H7 (cell line): ENCODE measurements at regions not wholly inside any gene's neighbourhood (a gene's known extent, or its start where the extent isn't known, plus 50 kb on each side); places are given as distances from the start of the nearest gene placed in this dataset.
"Not testable (repeated sequence)": the region's sequence is repeated elsewhere in the genome, so short reads cannot be mapped to it uniquely, and the experiment has no call there.

ENCODE experiments used
- DNase-seq: peaks from one replicate; pipeline ENCODE4 v3.0.0; 2012
- H3K27me3 ChIP-seq: 2 replicates; pipeline ENCODE4 v1.6.0; 2011; ENCODE audit warnings: mild to moderate bottlenecking, low read length; ENCODE audit not compliant: control insufficient read depth, insufficient read depth
- H3K36me3 ChIP-seq: replicated peaks from 2 replicates; pipeline ENCODE4 v1.5.1; 2011; ENCODE audit warnings: low read length; ENCODE audit not compliant: control insufficient read depth, insufficient read depth
- H3K4me3 ChIP-seq: 2 replicates; pipeline ENCODE4 v1.5.1; 2011; ENCODE audit warnings: low read depth, mild to moderate bottlenecking, control low read depth, low read length, moderate library complexity; ENCODE audit not compliant: insufficient read depth

DNA sequence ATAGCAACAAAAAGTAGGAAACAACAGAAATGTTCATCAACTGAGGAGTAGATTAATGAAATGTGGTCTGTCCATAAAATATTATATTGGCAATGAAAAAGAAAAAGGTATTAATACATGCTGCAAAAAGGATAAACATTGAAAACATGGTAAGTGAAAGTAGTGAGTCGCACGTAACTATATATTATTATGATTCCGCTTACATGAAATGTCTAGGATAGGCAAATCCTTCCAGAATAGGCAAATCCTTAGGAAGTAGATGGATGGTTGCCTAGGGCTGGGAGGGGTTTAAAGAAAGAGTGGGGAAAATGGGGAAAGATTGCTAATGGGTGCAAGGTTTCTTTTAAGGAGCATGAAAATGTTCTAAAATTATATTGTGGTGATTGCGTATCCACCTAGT is 198.1 kb upstream of the WSB1 start:
- H3K36me3 ChIP-seq, H3K4me3 ChIP-seq, DNase-seq, H3K27me3 ChIP-seq: not testable (repeated sequence)

GRCh38 chr17:27099266-27099665 is 194.6 kb upstream of the WSB1 start:
- DNase-seq, H3K27me3 ChIP-seq, H3K4me3 ChIP-seq, H3K36me3 ChIP-seq: not testable (repeated sequence)

GRCh38 chr17:27104605-27105221 is 189.2 kb upstream of the WSB1 start:
- not testable (repeated sequence) for H3K27me3 ChIP-seq, H3K36me3 ChIP-seq, H3K4me3 ChIP-seq, DNase-seq

DNA sequence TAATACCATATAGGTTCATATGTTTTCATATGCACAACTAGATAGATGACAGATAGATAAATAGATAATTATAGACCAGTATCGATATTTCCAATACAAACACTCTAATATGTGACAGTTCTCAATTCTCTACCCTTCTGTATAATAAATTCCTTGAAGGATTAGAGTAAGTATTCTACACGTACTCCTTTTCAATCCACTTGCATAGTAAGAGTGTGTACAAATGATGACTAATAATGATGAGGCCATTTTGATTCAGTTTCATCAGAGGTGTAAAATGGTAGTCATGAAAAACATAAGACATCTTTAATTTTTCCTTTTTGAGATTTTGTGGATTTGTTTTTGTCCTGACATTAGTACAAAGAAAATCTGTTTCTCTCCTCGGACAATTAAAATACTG is 188.3 kb upstream of the WSB1 start:
- no peaks in the 10 kb centered on the region for H3K27me3 ChIP-seq
- H3K4me3 ChIP-seq = no peak overlapping the region
- no peak for DNase-seq
- H3K36me3 ChIP-seq = no peaks in the 10 kb centered on the region

DNA sequence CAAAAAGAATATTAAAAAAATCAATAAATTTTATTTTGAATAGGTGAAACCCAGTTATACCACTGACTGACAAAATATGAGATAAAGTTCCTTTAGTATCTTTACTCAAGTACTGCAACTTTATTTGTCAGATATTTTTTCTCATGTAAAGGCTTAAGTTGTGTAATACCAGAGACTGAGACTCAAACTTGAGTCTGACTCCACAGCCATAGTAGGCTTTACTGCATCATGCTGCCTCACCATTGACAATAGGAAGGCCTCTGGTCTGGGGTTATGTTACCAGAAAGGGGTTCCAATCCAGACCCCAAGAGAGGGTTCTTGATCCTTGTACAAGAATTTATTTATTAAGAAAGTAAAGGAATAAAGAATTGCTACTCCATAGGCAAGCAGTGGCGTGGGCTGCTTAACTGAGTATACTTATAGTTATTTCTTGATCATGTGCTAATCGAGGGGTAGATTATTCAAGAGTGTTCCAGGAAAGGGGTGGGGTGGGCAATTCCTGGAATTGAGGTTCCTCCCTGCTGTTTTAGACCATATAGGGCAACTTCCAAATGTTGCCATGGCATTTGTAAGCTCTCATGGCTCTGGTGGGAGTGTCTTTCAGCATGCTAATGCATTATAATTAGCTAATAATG is 187.4 kb upstream of the WSB1 start:
- Histone ChIP-seq H3K36me3 (no peaks in the 10 kb centered on the region), H3K4me3 (no peak overlapping the region), H3K27me3 (no peaks in the 10 kb centered on the region)
- no peak for DNase-seq

GRCh38 chr17:27106982-27107360 is 186.9 kb upstream of the WSB1 start:
- Histone ChIP-seq H3K27me3 (no peaks in the 10 kb centered on the region), H3K4me3 (no peak overlapping the region), H3K36me3 (no peaks in the 10 kb centered on the region)
- no peak for DNase-seq

- H3K4me3 ChIP-seq, H3K27me3 ChIP-seq, H3K36me3 ChIP-seq, DNase-seq: not testable (repeated sequence)
Observed at GRCh38 chr17:27107386-27108328, 186.3 kb upstream of the WSB1 start.

DNA sequence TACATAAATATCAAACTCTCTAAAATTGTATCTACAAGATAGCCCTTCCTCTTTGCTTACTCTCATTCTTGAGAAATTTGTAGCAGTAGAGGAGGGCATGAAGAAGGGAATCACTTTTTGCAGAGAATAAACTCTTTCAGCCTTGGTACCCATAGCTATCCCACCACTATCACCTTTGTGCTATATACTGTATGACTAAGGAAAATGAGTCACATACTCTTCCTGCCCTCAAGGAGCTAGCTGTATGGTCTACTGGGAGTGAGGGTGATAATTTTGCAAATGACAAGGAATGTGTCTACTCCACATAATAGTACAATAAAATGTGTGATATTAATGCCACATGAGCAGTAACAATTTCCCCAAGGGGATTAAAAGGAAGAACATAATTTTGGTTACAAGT is 184.6 kb upstream of the WSB1 start:
- Histone ChIP-seq H3K4me3 (no peak overlapping the region), H3K27me3 (no peaks in the 10 kb centered on the region), H3K36me3 (no peaks in the 10 kb centered on the region)
- DNase-seq = no peak

- H3K27me3 ChIP-seq = no peaks in the 10 kb centered on the region
- no peak overlapping the region for H3K4me3 ChIP-seq
- no peak for DNase-seq
- H3K36me3 ChIP-seq = no peaks in the 10 kb centered on the region
Observed at GRCh38 chr17:27153005-27153404, 140.9 kb upstream of the WSB1 start.

- Histone ChIP-seq H3K27me3 (no peaks in the 10 kb centered on the region), H3K36me3 (no peaks in the 10 kb centered on the region), H3K4me3 (no peak overlapping the region)
- DNase-seq = no peak
Observed at GRCh38 chr17:27155866-27156265, 138.0 kb upstream of the WSB1 start.

DNA sequence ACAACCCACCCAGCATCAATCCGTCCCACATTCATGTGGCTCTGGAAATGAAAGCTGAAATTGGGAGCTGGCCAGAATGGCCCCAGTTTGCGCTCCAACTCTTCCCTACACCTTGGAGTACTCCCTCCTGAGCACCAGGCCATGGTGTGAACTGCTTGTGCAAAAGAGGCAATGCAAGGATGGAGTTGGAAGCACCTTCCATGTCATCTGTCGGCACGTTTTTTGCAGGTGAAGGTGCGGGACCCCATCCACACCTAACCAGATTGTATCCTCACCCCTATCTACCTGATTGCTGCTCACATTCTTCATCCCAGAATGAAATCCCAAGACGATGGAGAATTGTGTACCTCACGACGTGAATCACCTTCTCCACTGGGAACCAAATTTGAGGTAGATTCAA is 136.6 kb upstream of the WSB1 start:
- Histone ChIP-seq H3K36me3 (no peaks in the 10 kb centered on the region), H3K27me3 (no peaks in the 10 kb centered on the region), H3K4me3 (no peak overlapping the region)
- DNase-seq = no peak

- H3K4me3 ChIP-seq = no peak overlapping the region
- H3K27me3 ChIP-seq = no peaks in the 10 kb centered on the region
- no peak for DNase-seq
- H3K36me3 ChIP-seq = no peaks in the 10 kb centered on the region
Observed at GRCh38 chr17:27157898-27158297, 136.0 kb upstream of the WSB1 start.

- Histone ChIP-seq H3K36me3 (no peaks in the 10 kb centered on the region), H3K27me3 (no peaks in the 10 kb centered on the region), H3K4me3 (no peak overlapping the region)
- DNase-seq = no peak
Observed at GRCh38 chr17:27158382-27158781, 135.5 kb upstream of the WSB1 start.

DNA sequence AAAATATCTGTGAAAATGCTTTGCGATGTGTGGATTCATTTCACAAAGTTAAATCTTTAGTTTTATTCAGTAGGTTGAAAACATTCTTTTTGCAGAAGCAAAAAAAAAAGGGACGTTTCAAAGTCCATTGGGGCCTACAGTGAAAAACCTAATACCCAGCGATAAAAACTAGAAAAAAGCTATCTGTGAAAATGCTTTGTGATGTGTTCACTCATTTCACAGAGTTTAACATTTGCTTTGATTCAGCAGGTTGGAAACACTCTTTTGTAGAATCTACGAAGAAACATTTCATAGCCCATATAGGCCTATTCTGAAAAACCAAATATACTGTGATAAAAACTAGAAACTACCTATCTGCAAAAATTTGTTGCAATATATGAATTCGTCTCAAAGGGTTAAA is 113.6 kb upstream of the WSB1 start:
- H3K36me3 ChIP-seq = no peaks in the 10 kb centered on the region
- no peak for DNase-seq
- H3K27me3 ChIP-seq = no peaks in the 10 kb centered on the region
- H3K4me3 ChIP-seq = no peak overlapping the region

- not testable (repeated sequence) for H3K36me3 ChIP-seq, H3K4me3 ChIP-seq, DNase-seq, H3K27me3 ChIP-seq
Observed at GRCh38 chr17:27181379-27181925, 112.5 kb upstream of the WSB1 start.
